H9 (cell line): ENCODE measurements at regions not wholly inside any gene's neighbourhood (a gene's known extent, or its start where the extent isn't known, plus 50 kb on each side); places are given as distances from the start of the nearest gene placed in this dataset.
A peak's percentile ranks its signal among the peaks of the same experiment; 100 is the strongest.

Source experiments
- DNase-seq: peaks from one replicate; pipeline ENCODE4 v3.0.0-alpha.2; 2017
- H2AFZ ChIP-seq: one replicate; pipeline ENCODE4 v1.6.1; 2013; ENCODE audit warnings: mild to moderate bottlenecking, low read length, control low read depth, moderate library complexity
- H2AK5ac ChIP-seq: 2 replicates; pipeline ENCODE4 v1.6.1; 2013; ENCODE audit warnings: low read length, control low read depth, mixed read lengths; ENCODE audit not compliant: insufficient read length
- H2BK120ac ChIP-seq: one replicate; pipeline ENCODE4 v1.6.1; 2013; ENCODE audit warnings: low read depth, mild to moderate bottlenecking, low read length, control low read depth, inconsistent platforms; ENCODE audit not compliant: poor library complexity, severe bottlenecking
- H2BK12ac ChIP-seq: 2 replicates; pipeline ENCODE4 v1.6.1; 2013; ENCODE audit warnings: low read length, control low read depth, mixed read lengths, low read depth; ENCODE audit not compliant: insufficient read length
- H2BK15ac ChIP-seq: 2 replicates; pipeline ENCODE4 v1.6.1; 2013; ENCODE audit warnings: low read depth, low read length, control low read depth
- H2BK20ac ChIP-seq: one replicate; pipeline ENCODE4 v1.6.1; 2013; ENCODE audit warnings: low read depth, mild to moderate bottlenecking, low read length, control low read depth, inconsistent platforms; ENCODE audit not compliant: poor library complexity, severe bottlenecking
- H2BK5ac ChIP-seq: 2 replicates; pipeline ENCODE4 v1.6.1; 2013; ENCODE audit warnings: low read length, control low read depth, mixed read lengths; ENCODE audit not compliant: insufficient read length
- H3K14ac ChIP-seq: 2 replicates; pipeline ENCODE4 v1.6.1; 2013; ENCODE audit warnings: low read length, control low read depth; ENCODE audit not compliant: insufficient read depth
- H3K18ac ChIP-seq: 2 replicates; pipeline ENCODE4 v1.6.1; 2013; ENCODE audit warnings: low read depth, mild to moderate bottlenecking, mixed read lengths, low read length, control low read depth; ENCODE audit not compliant: insufficient read length
- H3K23ac ChIP-seq: 2 replicates; pipeline ENCODE4 v1.6.1; 2013; ENCODE audit warnings: low read length, control low read depth, mixed read lengths, low read depth; ENCODE audit not compliant: insufficient read length
- H3K23me2 ChIP-seq: 2 replicates; pipeline ENCODE4 v1.6.1; 2013; ENCODE audit warnings: low read depth, mild to moderate bottlenecking, mixed read lengths, low read length, control low read depth; ENCODE audit not compliant: insufficient read length, poor library complexity, severe bottlenecking
- H3K27ac ChIP-seq: 2 replicates; pipeline ENCODE4 v1.5.1; 2013; ENCODE audit warnings: low read length, control low read depth, mixed read lengths, low read depth; ENCODE audit not compliant: insufficient read length
- H3K27me3 ChIP-seq: 2 replicates; pipeline ENCODE4 v1.6.1; 2013; ENCODE audit warnings: low read length, control low read depth, inconsistent platforms; ENCODE audit not compliant: insufficient read depth
- H3K4ac ChIP-seq: 2 replicates; pipeline ENCODE4 v1.6.1; 2013; ENCODE audit warnings: low read depth, mild to moderate bottlenecking, control low read depth, inconsistent platforms, low read length, moderate library complexity
- H3K4me1 ChIP-seq: 2 replicates; pipeline ENCODE4 v1.6.1; 2013; ENCODE audit warnings: low read length, control low read depth, inconsistent platforms; ENCODE audit not compliant: insufficient read depth
- H3K4me2 ChIP-seq: 2 replicates; pipeline ENCODE4 v1.6.1; 2013; ENCODE audit warnings: low read length, control low read depth, mixed read lengths; ENCODE audit not compliant: insufficient read length, insufficient read depth
- H3K56ac ChIP-seq: 2 replicates; pipeline ENCODE4 v1.6.1; 2013; ENCODE audit warnings: low read depth, mild to moderate bottlenecking, mixed read lengths, low read length, control low read depth; ENCODE audit not compliant: insufficient read length
- H3K79me1 ChIP-seq: 2 replicates; pipeline ENCODE4 v1.6.1; 2013; ENCODE audit warnings: low read depth, mild to moderate bottlenecking, moderate library complexity, low read length, control low read depth, inconsistent platforms; ENCODE audit not compliant: insufficient read depth, poor library complexity, severe bottlenecking
- H3K79me2 ChIP-seq: 2 replicates; pipeline ENCODE4 v1.6.1; 2013; ENCODE audit warnings: low read length, control low read depth, inconsistent platforms; ENCODE audit not compliant: insufficient read depth
- H3K9ac ChIP-seq: 2 replicates; pipeline ENCODE4 v1.6.1; 2013; ENCODE audit warnings: low read length, control low read depth, mixed read lengths; ENCODE audit not compliant: insufficient read length; ENCODE audit errors: extremely low read depth
- H3K9me3 ChIP-seq: one replicate; pipeline ENCODE4 v1.6.1; 2013; ENCODE audit warnings: low read depth, low read length, inconsistent platforms; ENCODE audit not compliant: control insufficient read depth
- H3T11ph ChIP-seq: one replicate; pipeline ENCODE4 v1.6.1; 2013; ENCODE audit warnings: mild to moderate bottlenecking, low read length, control low read depth, inconsistent platforms
- H4K20me1 ChIP-seq: one replicate; pipeline ENCODE4 v1.6.1; 2013; ENCODE audit not compliant: control insufficient read depth, insufficient read length, insufficient read depth
- H4K5ac ChIP-seq: 2 replicates; pipeline ENCODE4 v1.6.1; 2013; ENCODE audit warnings: low read depth, mild to moderate bottlenecking, mixed read lengths, low read length, control low read depth; ENCODE audit not compliant: insufficient read length
- H4K8ac ChIP-seq: replicated peaks from 2 replicates; pipeline ENCODE4 v1.6.1; 2013; ENCODE audit warnings: low read length, control low read depth, mixed read lengths, low read depth; ENCODE audit not compliant: insufficient read length
- H4K91ac ChIP-seq: 2 replicates; pipeline ENCODE4 v1.6.1; 2013; ENCODE audit warnings: low read depth, mild to moderate bottlenecking, moderate library complexity, mixed read lengths, low read length, control low read depth; ENCODE audit not compliant: insufficient read length
- H3K27ac Mint-ChIP-seq, 3 experiments: 2 replicates in 2 of 3; 3 replicates in 1 of 3; pipeline ENCODE4 v1.8.0; 2020 to 2021; ENCODE audit warnings: mixed read lengths in 3 of 3, mild to moderate bottlenecking in 1 of 3, moderate library complexity in 1 of 3
- H3K27me3 Mint-ChIP-seq: 2 replicates; pipeline ENCODE4 v1.8.0; 2021; ENCODE audit warnings: low read depth, mild to moderate bottlenecking, moderate library complexity, mixed read lengths
- H3K36me3 Mint-ChIP-seq, 3 experiments: 2 replicates in 2 of 3; 3 replicates in 1 of 3; pipeline ENCODE4 v1.8.0; 2020 to 2021; ENCODE audit warnings: low read depth in 3 of 3, mixed read lengths in 3 of 3; ENCODE audit not compliant: insufficient read depth in 1 of 3
- H3K4me1 Mint-ChIP-seq, 2 experiments: 2 replicates each; pipeline ENCODE4 v1.8.0; 2020; ENCODE audit warnings: mixed read lengths in 2 of 2
- H3K4me3 Mint-ChIP-seq, 2 experiments: 2 replicates in 1 of 2; 3 replicates in 1 of 2; pipeline ENCODE4 v1.8.0; 2020 to 2021; ENCODE audit warnings: mild to moderate bottlenecking in 2 of 2, mixed read lengths in 2 of 2, moderate library complexity in 1 of 2
- H3K9me3 Mint-ChIP-seq, 2 experiments: 2 replicates in 1 of 2; 3 replicates in 1 of 2; pipeline ENCODE4 v1.8.0; 2020; ENCODE audit warnings: mild to moderate bottlenecking in 2 of 2, mixed read lengths in 2 of 2, moderate library complexity in 1 of 2
- CTCF ChIP-seq: fragments of 200-600 bp; sonication (generic); conservative IDR thresholded peaks from 3 replicates; pipeline ENCODE4 v1.8.0; 2021; ENCODE audit warnings: antibody characterized with exemption, mild to moderate bottlenecking
- WGBS: extraction: QIAGEN DNeasy Blood & Tissue Kit; methylation state at CpG from one replicate; pipeline ENCODE4 v1.1.7; 2013; ENCODE audit warnings: missing lambda C conversion rate, low lambda C conversion rate, mixed read lengths; ENCODE audit not compliant: insufficient read length; ENCODE audit errors: extremely low coverage; 5-methylcytosine and 5-hydroxymethylcytosine counted together

- TF ChIP-seq CTCF, result no peak
- Histone ChIP-seq H2BK20ac (no peak overlapping the region), H3K27ac (no peak overlapping the region), H3K27me3 (no peaks in the 10 kb centered on the region), H2BK12ac (no peak overlapping the region), H4K91ac (no peak overlapping the region), H4K20me1 (no peaks in the 10 kb centered on the region), H2AFZ (no peak overlapping the region), H3K14ac (no peak overlapping the region), H2BK120ac (no peak overlapping the region), H3K79me2 (no peaks in the 10 kb centered on the region), H3K79me1 (no peaks in the 10 kb centered on the region), H3K56ac (no peak overlapping the region), H2BK5ac (no peak overlapping the region), H4K5ac (no peak overlapping the region), H3T11ph (no peak overlapping the region), H4K8ac (no peak overlapping the region), H3K4ac (no peak overlapping the region), H2BK15ac (no peak overlapping the region), H3K4me2 (no peak overlapping the region), H3K23ac (no peak overlapping the region), H3K4me1 (no peaks in the 10 kb centered on the region; the same call in 1 of the 2 replicates), H2AK5ac (no peak overlapping the region), H3K9me3 (no peaks in the 10 kb centered on the region), H3K9ac (no peak overlapping the region), H3K18ac (no peak overlapping the region), H3K23me2 (no peaks in the 10 kb centered on the region)
- WGBS, result no CpG with 5 or more reads among the region's 4 CpGs
- DNase-seq, result no peak
- no peaks in the 10 kb centered on the region for H3K27me3 Mint-ChIP-seq
- H3K4me1 Mint-ChIP-seq, result peaks cover 23 to 26% of the 10 kb centered on the region in 2 experiments
- no peaks in the 10 kb centered on the region for H3K9me3 Mint-ChIP-seq
- H3K27ac Mint-ChIP-seq, result peak overlapping the region in 1 of 3 experiments; percentile 55; a peak in 3 of 7 replicates
- no peak overlapping the region for H3K4me3 Mint-ChIP-seq
- no peaks in the 10 kb centered on the region for H3K36me3 Mint-ChIP-seq
These were observed 206.6 kb upstream of the MDFIC2 start for GRCh38 chr3:70519026-70519425.
